GM19395 (cell line): ENCODE measurements at regions not wholly inside any gene's neighbourhood (a gene's known extent, or its start where the extent isn't known, plus 50 kb on each side); places are given as distances from the start of the nearest gene placed in this dataset.
"Not testable (repeated sequence)": the region's sequence is repeated elsewhere in the genome, so short reads cannot be mapped to it uniquely, and the experiment has no call there.

Experiments
- ATAC-seq: cut with Tn5 transposase; IDR thresholded peaks from one replicate; pipeline ENCODE4 v1.9.1; 2021; ENCODE audit warnings: mild to moderate bottlenecking, moderate library complexity; ENCODE audit not compliant: unreplicated experiment

- ATAC-seq = no peak
Measured at GRCh38 chr11:112533682-112534081, 273.0 kb upstream of the PLET1 start.

GRCh38 chr11:112534208-112534607 lies 273.5 kb upstream of the PLET1 start:
- ATAC-seq = no peak

- no peak for ATAC-seq
Measured at GRCh38 chr11:112537026-112537425, 276.4 kb upstream of the PLET1 start.

- ATAC-seq = no peak
Measured at GRCh38 chr11:112537846-112538330, 277.2 kb upstream of the PLET1 start.

GRCh38 chr11:112538534-112539280 lies 278.0 kb upstream of the PLET1 start:
- no peak for ATAC-seq

GRCh38 chr11:112539281-112539555 lies 278.6 kb upstream of the PLET1 start:
- not testable (repeated sequence) for ATAC-seq

GRCh38 chr11:112539741-112540140 lies 279.1 kb upstream of the PLET1 start:
- ATAC-seq = no peak

- ATAC-seq = no peak
Measured at GRCh38 chr11:112540261-112540660, 279.6 kb upstream of the PLET1 start.

- ATAC-seq = no peak
Measured at GRCh38 chr11:112541140-112542046, 280.7 kb upstream of the PLET1 start.

- no peak for ATAC-seq
Measured at GRCh38 chr11:112542479-112542878, 281.8 kb upstream of the PLET1 start.

- no peak for ATAC-seq
Measured at GRCh38 chr11:112543390-112543789, 282.7 kb upstream of the PLET1 start.

- no peak for ATAC-seq
Measured at GRCh38 chr11:112548641-112549040, 288.0 kb upstream of the PLET1 start.

GRCh38 chr11:112553205-112553731 lies 292.6 kb upstream of the PLET1 start:
- no peak for ATAC-seq

GRCh38 chr11:112554586-112554985 lies 293.9 kb upstream of the PLET1 start:
- ATAC-seq = no peak

- no peak for ATAC-seq
Measured at GRCh38 chr11:112555491-112556364, 295.1 kb upstream of the PLET1 start.

GRCh38 chr11:112558691-112559090 lies 298.0 kb upstream of the PLET1 start:
- no peak for ATAC-seq

GRCh38 chr11:112563808-112564207 lies 303.1 kb upstream of the PLET1 start:
- no peak for ATAC-seq

GRCh38 chr11:112564228-112564955 lies 303.7 kb upstream of the PLET1 start:
- no peak for ATAC-seq

- no peak for ATAC-seq
Measured at GRCh38 chr11:112565551-112565950, 304.9 kb upstream of the PLET1 start.

GRCh38 chr11:112566124-112566523 lies 305.5 kb upstream of the PLET1 start:
- ATAC-seq = no peak
